H1 (cell line): ENCODE measurements at regions not wholly inside any gene's neighbourhood (a gene's known extent, or its start where the extent isn't known, plus 50 kb on each side); places are given as distances from the start of the nearest gene placed in this dataset.

Experiments used
- CTCF ChIA-PET: fragments of 300-600 bp; sonication (Branson Sonifier 250); formaldehyde crosslinking; loops from one replicate; lab custom pipeline; 2021; ENCODE audit not compliant: partially characterized antibody; lab: Charles Lee
- POLR2A ChIA-PET: fragments of 300-600 bp; sonication (Branson Sonifier 250); formaldehyde crosslinking; loops from one replicate; lab custom pipeline; 2021; ENCODE audit warnings: inconsistent platforms; ENCODE audit not compliant: partially characterized antibody; lab: Charles Lee
- DNase-seq, 2 experiments: peaks; one replicate each; pipeline versions ENCODE4 v3.0.0 to v3.0.0-alpha.2; 2010 to 2022; ENCODE audit warnings: low spot score in 2 of 2, low read depth in 1 of 2, mixed read lengths in 1 of 2
- FAIRE-seq: peaks from 2 replicates; lab custom pipeline; 2011; peaks lifted over from hg19 to GRCh38; lab: Jason Lieb, UNC
- H2AFZ ChIP-seq: 2 replicates; pipeline ENCODE4 v1.8.1; 2012; ENCODE audit warnings: low read length, inconsistent platforms
- H2AK5ac ChIP-seq: 2 replicates; pipeline ENCODE4 v1.6.1; 2013; ENCODE audit warnings: low read depth, low read length
- H2BK120ac ChIP-seq: replicated peaks from 2 replicates; pipeline ENCODE3; 2013; ENCODE audit warnings: low read depth, low read length, inconsistent platforms
- H2BK12ac ChIP-seq: 2 replicates; pipeline ENCODE4 v1.6.1; 2013; ENCODE audit warnings: low read depth, low read length
- H2BK15ac ChIP-seq: 2 replicates; pipeline ENCODE4 v1.6.1; 2013; ENCODE audit warnings: low read length
- H2BK20ac ChIP-seq: 2 replicates; pipeline ENCODE4 v1.6.1; 2013; ENCODE audit warnings: low read length
- H2BK5ac ChIP-seq: 2 replicates; pipeline ENCODE4 v1.6.1; 2013; ENCODE audit warnings: low read depth, low read length
- H3K14ac ChIP-seq: 2 replicates; pipeline ENCODE4 v1.6.1; 2013; ENCODE audit warnings: inconsistent platforms; ENCODE audit not compliant: insufficient read length
- H3K18ac ChIP-seq: 2 replicates; pipeline ENCODE4 v1.6.1; 2013; ENCODE audit warnings: low read length; ENCODE audit errors: extremely low read depth
- H3K23ac ChIP-seq: 2 replicates; pipeline ENCODE4 v1.6.1; 2013; ENCODE audit warnings: inconsistent platforms; ENCODE audit not compliant: insufficient read length
- H3K23me2 ChIP-seq: 2 replicates; pipeline ENCODE4 v1.6.1; 2013; ENCODE audit warnings: low read depth, low read length
- H3K27ac ChIP-seq: 2 replicates; pipeline ENCODE4 v1.6.1; 2011; ENCODE audit warnings: low read depth, low read length, inconsistent platforms
- H3K27me3 ChIP-seq, 4 experiments: replicated peaks in 1 of 4; 1 replicate in 1 of 4; 2 replicates in 3 of 4; pipeline versions ENCODE4 v1.6.1 to v1.8.1; 2011 to 2013; ENCODE audit warnings: low read length in 3 of 4, mild to moderate bottlenecking in 3 of 4, inconsistent platforms in 2 of 4, mixed read lengths in 2 of 4, moderate library complexity in 1 of 4; ENCODE audit not compliant: control insufficient read depth in 3 of 4, insufficient read depth in 3 of 4; ENCODE audit errors: extremely low read depth in 1 of 4
- H3K36me3 ChIP-seq, 4 experiments: 2 replicates each; pipeline versions ENCODE4 v1.6.1 to v1.8.1; 2011 to 2013; ENCODE audit warnings: mild to moderate bottlenecking in 4 of 4, low read length in 3 of 4, moderate library complexity in 2 of 4, control low read depth in 1 of 4, inconsistent platforms in 1 of 4; ENCODE audit not compliant: insufficient read depth in 4 of 4, control insufficient read depth in 2 of 4
- H3K4ac ChIP-seq: replicated peaks from 2 replicates; pipeline ENCODE3; 2013; ENCODE audit warnings: low read length, low read depth, mixed read lengths, inconsistent platforms; ENCODE audit not compliant: insufficient read length
- H3K4me1 ChIP-seq, 4 experiments: replicated peaks in 1 of 4; 1 replicate in 1 of 4; 2 replicates in 3 of 4; pipeline versions ENCODE4 v1.6.1 to v1.8.1; 2011 to 2013; ENCODE audit warnings: low read length in 3 of 4, inconsistent platforms in 2 of 4, mixed read lengths in 1 of 4; ENCODE audit not compliant: insufficient read depth in 4 of 4, control insufficient read depth in 3 of 4
- H3K4me2 ChIP-seq, 2 experiments: 2 replicates each; pipeline versions ENCODE4 v1.6.1 to v1.8.1; 2011 to 2013; ENCODE audit warnings: low read depth in 2 of 2, low read length in 2 of 2, control low read depth in 1 of 2, inconsistent platforms in 1 of 2, mild to moderate bottlenecking in 1 of 2; ENCODE audit not compliant: insufficient read depth in 1 of 2
- H3K4me3 ChIP-seq, 4 experiments: fragments of 200-600, 300-600 bp in 1 of 4; sonication (generic), shearing (Covaris generic), sonication (Bioruptor Twin) in 1 of 4; 2 replicates each; pipeline versions ENCODE4 v1.5.1 to v1.8.1; 2011 to 2016; ENCODE audit warnings: low read length in 4 of 4, low read depth in 3 of 4, control low read depth in 2 of 4, inconsistent platforms in 2 of 4, mild to moderate bottlenecking in 2 of 4, mixed read lengths in 1 of 4, moderate library complexity in 1 of 4; ENCODE audit not compliant: insufficient read depth in 2 of 4; ENCODE audit errors: extremely low read depth in 1 of 4
- H3K56ac ChIP-seq: replicated peaks from 2 replicates; pipeline ENCODE3; 2013; ENCODE audit warnings: low read depth, mild to moderate bottlenecking, mixed read lengths, low read length, inconsistent platforms; ENCODE audit not compliant: insufficient read length
- H3K79me1 ChIP-seq: 2 replicates; pipeline ENCODE4 v1.6.1; 2013; ENCODE audit warnings: low read depth, low read length, control low read depth
- H3K79me2 ChIP-seq, 2 experiments: 2 replicates each; pipeline versions ENCODE4 v1.6.1 to v1.8.1; 2012 to 2013; ENCODE audit warnings: low read length in 2 of 2, mild to moderate bottlenecking in 2 of 2, inconsistent platforms in 1 of 2; ENCODE audit not compliant: insufficient read depth in 2 of 2, control insufficient read depth in 1 of 2
- H3K9ac ChIP-seq, 4 experiments: replicated peaks in 1 of 4; 1 replicate in 1 of 4; 2 replicates in 3 of 4; pipeline versions ENCODE4 v1.6.1 to v1.8.1; 2011 to 2013; ENCODE audit warnings: low read depth in 3 of 4, low read length in 3 of 4, control low read depth in 2 of 4, mild to moderate bottlenecking in 2 of 4, moderate library complexity in 2 of 4, inconsistent platforms in 1 of 4; ENCODE audit errors: extremely low read depth in 1 of 4
- H3K9me3 ChIP-seq, 2 experiments: 2 replicates each; pipeline versions ENCODE4 v1.6.1 to v1.8.1; 2012 to 2013; ENCODE audit warnings: mild to moderate bottlenecking in 2 of 2, moderate library complexity in 2 of 2, control low read depth in 1 of 2, inconsistent platforms in 1 of 2, low read depth in 1 of 2, low read length in 1 of 2, mixed read lengths in 1 of 2; ENCODE audit not compliant: insufficient read depth in 2 of 2
- H4K20me1 ChIP-seq, 2 experiments: replicated peaks in 1 of 2; 2 replicates each; pipeline versions ENCODE3 to v1.8.1; 2011 to 2013; ENCODE audit warnings: inconsistent platforms in 2 of 2, low read length in 2 of 2, mild to moderate bottlenecking in 1 of 2; ENCODE audit not compliant: insufficient read depth in 2 of 2, control insufficient read depth in 1 of 2
- H4K5ac ChIP-seq: 2 replicates; pipeline ENCODE4 v1.6.1; 2013; ENCODE audit warnings: low read length, low read depth, mixed read lengths, inconsistent platforms; ENCODE audit not compliant: insufficient read length
- H4K8ac ChIP-seq: 2 replicates; pipeline ENCODE4 v1.8.0; 2013; ENCODE audit warnings: mild to moderate bottlenecking, moderate library complexity, low read length, inconsistent platforms; ENCODE audit not compliant: insufficient read depth; ENCODE audit errors: extremely low read depth
- H4K91ac ChIP-seq: replicated peaks from 2 replicates; pipeline ENCODE3; 2013; ENCODE audit warnings: low read length, mixed read lengths, inconsistent platforms; ENCODE audit not compliant: insufficient read length
- CBX5 ChIP-seq: fragments of 300-800, 300-1000 bp; sonication (generic); IDR thresholded peaks from 2 replicates; pipeline ENCODE4 v1.7.1; 2016; ENCODE audit warnings: antibody characterized with exemption, low read length, low read depth
- CEBPB ChIP-seq: IDR thresholded peaks from 2 replicates; pipeline ENCODE4 v1.6.1; 2012; ENCODE audit warnings: low read depth, low read length
- CREB1 ChIP-seq: IDR thresholded peaks from 2 replicates; pipeline ENCODE4 v1.6.1; 2012; ENCODE audit warnings: inconsistent platforms
- EZH2 ChIP-seq: fragments of 200-600 bp; sonication (generic); IDR thresholded peaks from 2 replicates; pipeline ENCODE4 v1.7.1; 2012; ENCODE audit warnings: low read depth, mild to moderate bottlenecking, moderate library complexity, low read length, inconsistent platforms; ENCODE audit not compliant: severe bottlenecking
- KDM1A ChIP-seq: fragments of 200-600, 300-600 bp; sonication (generic); IDR thresholded peaks from 2 replicates; pipeline ENCODE4 v1.7.1; 2016; ENCODE audit warnings: mild to moderate bottlenecking, low read length, borderline replicate concordance
- MAFK ChIP-seq: IDR thresholded peaks from 2 replicates; pipeline ENCODE4 v1.6.1; 2012; ENCODE audit warnings: low read depth, mild to moderate bottlenecking, improper control_type of control experiment, low read length
- NRF1 ChIP-seq: IDR thresholded peaks from 2 replicates; pipeline ENCODE4 v1.6.1; 2011; ENCODE audit warnings: mild to moderate bottlenecking, low read depth, low read length, improper control_type of control experiment
- POU5F1 ChIP-seq: IDR thresholded peaks from 2 replicates; pipeline ENCODE4 v1.6.1; 2011; ENCODE audit warnings: low read depth, mild to moderate bottlenecking, low read length, moderate library complexity
- RAD21 ChIP-seq, 2 experiments: IDR thresholded peaks in 1 of 2; conservative IDR thresholded peaks in 1 of 2; 2 replicates each; pipeline ENCODE4 v1.6.1; 2011; ENCODE audit warnings: low read depth in 2 of 2, low read length in 2 of 2, improper control_type of control experiment in 1 of 2, inconsistent platforms in 1 of 2, mild to moderate bottlenecking in 1 of 2, moderate library complexity in 1 of 2
- SIX5 ChIP-seq: IDR thresholded peaks from 2 replicates; pipeline ENCODE4 v1.6.1; 2011; ENCODE audit warnings: mild to moderate bottlenecking, low read depth, low read length
- SP4 ChIP-seq: IDR thresholded peaks from 2 replicates; pipeline ENCODE4 v1.6.1; 2012; ENCODE audit warnings: low read length, inconsistent platforms
- TAF1 ChIP-seq: IDR thresholded peaks from 2 replicates; pipeline ENCODE4 v1.6.1; 2011; ENCODE audit warnings: mild to moderate bottlenecking, low read depth, low read length
- YY1 ChIP-seq: IDR thresholded peaks from 2 replicates; pipeline ENCODE4 v1.6.1; 2011; ENCODE audit warnings: low read depth, mild to moderate bottlenecking, low read length
- WGBS, 2 experiments: shearing (Covaris generic) in 1 of 2; methylation state at CpG; one replicate each; pipeline versions ENCODE4 v1.1.6 to v1.1.7; 2013 to 2015; ENCODE audit warnings: low lambda C conversion rate in 2 of 2, mixed read lengths in 2 of 2, inconsistent platforms in 1 of 2, low coverage in 1 of 2, missing lambda C conversion rate in 1 of 2; ENCODE audit not compliant: insufficient replicate concordance in 2 of 2, insufficient coverage in 1 of 2, insufficient read length in 1 of 2; ENCODE audit errors: extremely low coverage in 1 of 2, missing lambda C conversion rate in 1 of 2; 5-methylcytosine and 5-hydroxymethylcytosine counted together

DNA sequence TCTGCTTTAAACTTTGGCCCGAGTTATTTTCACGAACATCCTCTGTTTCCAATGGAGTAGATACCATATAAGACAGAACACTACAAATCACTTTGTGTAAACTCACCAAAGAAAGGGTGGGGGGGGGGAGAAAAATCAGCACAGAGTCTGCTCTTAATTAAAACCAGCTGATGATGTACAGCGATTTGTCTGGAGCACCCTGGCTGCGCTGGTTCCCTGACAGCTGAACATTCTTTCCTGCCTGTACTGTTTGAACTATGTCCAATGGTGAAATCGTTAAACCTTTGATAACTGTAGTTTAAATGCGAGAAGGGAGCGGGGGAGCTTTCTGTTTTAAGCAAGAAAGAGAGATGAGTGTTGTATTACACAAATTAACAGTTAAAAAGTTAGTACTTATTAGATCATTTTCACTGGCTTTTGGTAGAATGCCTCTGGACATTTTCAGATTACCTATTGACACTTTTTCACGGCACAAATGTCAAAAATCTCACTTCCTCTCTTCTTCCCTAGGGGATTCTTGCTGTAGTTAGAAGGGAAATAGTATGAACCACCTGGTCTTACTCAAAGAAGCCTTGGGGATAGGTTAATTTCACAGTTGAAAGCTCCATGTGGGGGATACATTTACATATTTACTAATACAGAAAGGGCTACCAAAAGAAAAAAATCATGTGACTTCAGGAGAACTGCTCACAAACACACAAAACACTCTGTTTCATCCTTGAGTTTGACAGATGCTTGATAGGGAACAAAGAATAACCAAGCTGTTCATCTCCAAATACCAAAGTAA is 140.2 kb upstream of the RUNX1 start:
- H3K9ac ChIP-seq = no peak overlapping the region
- H2BK15ac ChIP-seq = no peak overlapping the region
- H2BK20ac ChIP-seq = no peak overlapping the region
- FAIRE-seq (no peak), DNase-seq (no peak)
- H3K79me1 ChIP-seq = no peaks in the 10 kb centered on the region
- no peaks in the 10 kb centered on the region for H3K36me3 ChIP-seq
- H3K56ac ChIP-seq = no peak overlapping the region
- H3K23me2 ChIP-seq = no peaks in the 10 kb centered on the region
- no peak overlapping the region for H3K18ac ChIP-seq
- H3K4me2 ChIP-seq = no peak overlapping the region
- no peak overlapping the region for H3K4ac ChIP-seq
- H3K4me3 ChIP-seq = no peak overlapping the region
- no peak overlapping the region for H3K23ac ChIP-seq
- H3K14ac ChIP-seq = no peak overlapping the region
- H3K27me3 ChIP-seq = no peaks in the 10 kb centered on the region
- POLR2A ChIA-PET = interaction anchor here (0.8 to 1.1 kb wide), 2 partner anchors 9 to 11 kb away, joined by 4 to 5 read pairs; no protein-coding TSS in a partner anchor
- H2BK120ac ChIP-seq = no peak overlapping the region
- no peaks in the 10 kb centered on the region for H4K20me1 ChIP-seq
- no peak overlapping the region for H4K8ac ChIP-seq
- no peaks in the 10 kb centered on the region for H3K79me2 ChIP-seq
- no peak overlapping the region for H4K5ac ChIP-seq
- no peak overlapping the region for H2AFZ ChIP-seq
- H3K4me1 ChIP-seq = no peaks in the 10 kb centered on the region
- no peak overlapping the region for H2AK5ac ChIP-seq
- CTCF ChIA-PET = no interaction called here
- no peak overlapping the region for H2BK5ac ChIP-seq
- H3K27ac ChIP-seq = no peak overlapping the region
- H2BK12ac ChIP-seq = no peak overlapping the region
- 92% methylated on average over 7 of the region's 8 CpGs; no CpG with 5 or more reads in 1 of the 2 experiments for WGBS, 2 experiments
- no peaks in the 10 kb centered on the region for H3K9me3 ChIP-seq
- H4K91ac ChIP-seq = no peak overlapping the region
- TF ChIP-seq YY1 = no peak
- no peak for TF ChIP-seq CREB1
- TF ChIP-seq KDM1A = no peak
- no peak for TF ChIP-seq EZH2
- no peak for TF ChIP-seq TAF1
- no peak for TF ChIP-seq RAD21 (IDR thresholded peaks at IDR 0.05 in 1 of 2, conservative IDR thresholded peaks at IDR 0.05 in 1 of 2; ENCODE audit: low read depth in 2 of 2, low read length in 2 of 2)
- TF ChIP-seq MAFK = no peak
- TF ChIP-seq NRF1 = no peak
- TF ChIP-seq SP4 = no peak
- no peak for TF ChIP-seq CBX5
- TF ChIP-seq POU5F1 = no peak
- no peak for TF ChIP-seq CEBPB
- TF ChIP-seq SIX5 = no peak
